Neuronal stem cell (in vitro differentiated cells): ENCODE measurements at regions not wholly inside any gene's neighbourhood (a gene's known extent, or its start where the extent isn't known, plus 50 kb on each side); places are given as distances from the start of the nearest gene placed in this dataset.

Experiments
- DNase-seq: peaks from one replicate; pipeline ENCODE4 v3.0.0-alpha.2; 2013; ENCODE audit warnings: low spot score
- H2AFZ ChIP-seq: one replicate; pipeline ENCODE4 v1.6.1; 2013; ENCODE audit warnings: mild to moderate bottlenecking, low read length, inconsistent platforms
- H2AK5ac ChIP-seq: 2 replicates; pipeline ENCODE4 v1.6.1; 2013; ENCODE audit warnings: low read depth, mild to moderate bottlenecking, inconsistent platforms, low read length, moderate library complexity, mixed read lengths
- H2BK120ac ChIP-seq: 2 replicates; pipeline ENCODE4 v1.6.1; 2013; ENCODE audit warnings: low read depth, mild to moderate bottlenecking, inconsistent platforms, low read length, moderate library complexity, mixed read lengths
- H2BK12ac ChIP-seq: one replicate; pipeline ENCODE4 v1.6.1; 2013; ENCODE audit warnings: low read length, inconsistent platforms
- H2BK15ac ChIP-seq: 2 replicates; pipeline ENCODE4 v1.6.1; 2013; ENCODE audit warnings: mild to moderate bottlenecking, low read length, inconsistent platforms, mixed read lengths
- H2BK5ac ChIP-seq: one replicate; pipeline ENCODE4 v1.6.1; 2013; ENCODE audit warnings: inconsistent platforms, mild to moderate bottlenecking, low read length, moderate library complexity
- H3K14ac ChIP-seq: one replicate; pipeline ENCODE4 v1.6.1; 2013; ENCODE audit warnings: low read length, inconsistent platforms
- H3K18ac ChIP-seq: 2 replicates; pipeline ENCODE4 v1.6.1; 2013; ENCODE audit warnings: low read length, inconsistent platforms
- H3K23ac ChIP-seq: 2 replicates; pipeline ENCODE4 v1.6.1; 2013; ENCODE audit warnings: low read depth, mild to moderate bottlenecking, mixed read lengths, low read length, inconsistent platforms; ENCODE audit not compliant: poor library complexity
- H3K27ac ChIP-seq: replicated peaks from 3 replicates; pipeline ENCODE4 v1.5.1; 2013; ENCODE audit warnings: low read length, inconsistent platforms
- H3K27me3 ChIP-seq, 3 experiments: 2 replicates each; pipeline ENCODE4 v1.6.1; 2013; ENCODE audit warnings: low read length in 3 of 3, mild to moderate bottlenecking in 2 of 3, inconsistent platforms in 1 of 3, low read depth in 1 of 3, mixed read lengths in 1 of 3, moderate library complexity in 1 of 3; ENCODE audit not compliant: control insufficient read depth in 3 of 3, insufficient read depth in 3 of 3
- H3K36me3 ChIP-seq, 2 donors: replicated peaks in 1 of 2; 2 replicates each; pipeline ENCODE4 v1.6.1; 2013; ENCODE audit warnings: low read length in 2 of 2; ENCODE audit not compliant: control insufficient read depth in 2 of 2, insufficient read depth in 2 of 2
- H3K4ac ChIP-seq: 2 replicates; pipeline ENCODE4 v1.6.1; 2013; ENCODE audit warnings: inconsistent platforms, mild to moderate bottlenecking, low read length, moderate library complexity
- H3K4me1 ChIP-seq, 2 donors: 1 replicate in 1 of 2; 2 replicates in 1 of 2; pipeline ENCODE4 v1.6.1; 2013; ENCODE audit warnings: low read length in 2 of 2, low read depth in 1 of 2; ENCODE audit not compliant: control insufficient read depth in 2 of 2, insufficient read depth in 1 of 2
- H3K4me2 ChIP-seq: one replicate; pipeline ENCODE4 v1.6.1; 2013; ENCODE audit warnings: mild to moderate bottlenecking, low read length, inconsistent platforms; ENCODE audit not compliant: insufficient read depth, poor library complexity, severe bottlenecking
- H3K4me3 ChIP-seq, 2 donors: 2 replicates each; pipeline ENCODE4 v1.5.1; 2013; ENCODE audit warnings: low read length in 2 of 2, mild to moderate bottlenecking in 2 of 2, inconsistent platforms in 1 of 2, moderate library complexity in 1 of 2
- H3K79me1 ChIP-seq: one replicate; pipeline ENCODE4 v1.6.1; 2013; ENCODE audit warnings: low read depth, mild to moderate bottlenecking, inconsistent platforms, low read length, moderate library complexity
- H3K9ac ChIP-seq: one replicate; pipeline ENCODE4 v1.6.1; 2013; ENCODE audit warnings: mild to moderate bottlenecking, low read depth, low read length, inconsistent platforms; ENCODE audit not compliant: poor library complexity
- H3K9me3 ChIP-seq, 2 donors: replicated peaks in 1 of 2; 2 replicates each; pipeline versions ENCODE3 to v1.6.1; 2013; ENCODE audit warnings: low read length in 2 of 2, mild to moderate bottlenecking in 2 of 2, inconsistent platforms in 1 of 2, low read depth in 1 of 2, mixed read lengths in 1 of 2, moderate library complexity in 1 of 2; ENCODE audit not compliant: control insufficient read depth in 2 of 2, insufficient read depth in 1 of 2
- H4K8ac ChIP-seq: one replicate; pipeline ENCODE4 v1.6.1; 2013; ENCODE audit warnings: low read depth, mild to moderate bottlenecking, inconsistent platforms, low read length, moderate library complexity
- H4K91ac ChIP-seq: one replicate; pipeline ENCODE4 v1.6.1; 2013; ENCODE audit warnings: low read length, low read depth, mild to moderate bottlenecking, inconsistent platforms; ENCODE audit not compliant: poor library complexity
- WGBS, 2 donors: extraction: QIAGEN DNeasy Blood & Tissue Kit; methylation state at CpG; one replicate each; pipeline ENCODE4 v1.1.7; 2013; ENCODE audit warnings: missing lambda C conversion rate in 2 of 2, mixed read lengths in 1 of 2; ENCODE audit not compliant: insufficient read length in 2 of 2, insufficient replicate concordance in 1 of 2; ENCODE audit errors: extremely low coverage in 2 of 2; 5-methylcytosine and 5-hydroxymethylcytosine counted together

GRCh38 chr11:95671768-95672167 lies 117.8 kb downstream of the FAM76B start:
- Histone ChIP-seq H3K4me2 (no peak overlapping the region), H2BK120ac (no peak overlapping the region), H3K4me3 (no peak overlapping the region), H3K36me3 (no peaks in the 10 kb centered on the region), H3K79me1 (no peaks in the 10 kb centered on the region), H3K4me1 (peaks cover 3 to 7% of the 10 kb centered on the region in 2 donors), H4K8ac (no peak overlapping the region), H3K9me3 (no peaks in the 10 kb centered on the region), H2AK5ac (no peak overlapping the region), H3K23ac (no peak overlapping the region), H2BK15ac (no peak overlapping the region), H2BK12ac (no peak overlapping the region), H3K9ac (no peak overlapping the region), H3K27ac (no peak overlapping the region), H2AFZ (no peak overlapping the region), H3K18ac (no peak overlapping the region), H2BK5ac (no peak overlapping the region), H3K14ac (no peak overlapping the region), H3K27me3 (no peaks in the 10 kb centered on the region), H3K4ac (no peak overlapping the region), H4K91ac (no peak overlapping the region)
- no CpG with 5 or more reads among the region's 2 CpGs for WGBS, 2 donors
- no peak for DNase-seq

- Histone ChIP-seq H2BK120ac (no peak overlapping the region), H3K23ac (no peak overlapping the region), H3K4ac (no peak overlapping the region), H3K4me2 (no peak overlapping the region), H4K8ac (no peak overlapping the region), H3K4me3 (no peak overlapping the region), H3K27ac (no peak overlapping the region), H3K79me1 (no peaks in the 10 kb centered on the region), H3K27me3 (no peaks in the 10 kb centered on the region), H3K9me3 (no peaks in the 10 kb centered on the region), H2BK12ac (no peak overlapping the region), H2BK5ac (no peak overlapping the region), H4K91ac (no peak overlapping the region), H2AFZ (peak overlapping the region; percentile 79), H3K9ac (no peak overlapping the region), H3K18ac (no peak overlapping the region), H2AK5ac (no peak overlapping the region), H3K14ac (no peak overlapping the region), H3K36me3 (no peaks in the 10 kb centered on the region), H2BK15ac (no peak overlapping the region), H3K4me1 (peaks cover 0 to 3% of the 10 kb centered on the region in 2 donors)
- DNase-seq = no peak
- WGBS, 2 donors = no CpG with 5 or more reads among the region's 3 CpGs
Measured at GRCh38 chr11:95668131-95668530, 121.5 kb downstream of the FAM76B start.

GRCh38 chr11:95661162-95661561 lies 128.4 kb downstream of the FAM76B start:
- no peak overlapping the region for H4K8ac ChIP-seq
- H3K4me3 ChIP-seq = no peak overlapping the region
- H2AK5ac ChIP-seq = no peak overlapping the region
- H3K4me1 ChIP-seq = peaks cover 0 to 2% of the 10 kb centered on the region in 2 donors
- no peak overlapping the region for H3K27ac ChIP-seq
- no peak overlapping the region for H3K4me2 ChIP-seq
- no peak overlapping the region for H3K9ac ChIP-seq
- H3K36me3 ChIP-seq = no peaks in the 10 kb centered on the region
- WGBS, 2 donors = no CpG with 5 or more reads among the region's 2 CpGs
- no peak overlapping the region for H2BK120ac ChIP-seq
- H3K23ac ChIP-seq = no peak overlapping the region
- H2BK15ac ChIP-seq = no peak overlapping the region
- H3K14ac ChIP-seq = no peak overlapping the region
- H4K91ac ChIP-seq = no peak overlapping the region
- H3K18ac ChIP-seq = no peak overlapping the region
- no peak overlapping the region for H2BK5ac ChIP-seq
- no peak overlapping the region for H2AFZ ChIP-seq
- no peaks in the 10 kb centered on the region for H3K79me1 ChIP-seq
- H3K9me3 ChIP-seq = peaks cover 0 to 3% of the 10 kb centered on the region in 2 donors
- no peaks in the 10 kb centered on the region for H3K27me3 ChIP-seq
- no peak overlapping the region for H2BK12ac ChIP-seq
- no peak for DNase-seq
- no peak overlapping the region for H3K4ac ChIP-seq

- no peaks in the 10 kb centered on the region for H3K27me3 ChIP-seq
- H3K79me1 ChIP-seq = no peaks in the 10 kb centered on the region
- no peak overlapping the region for H3K9ac ChIP-seq
- no peak overlapping the region for H3K18ac ChIP-seq
- H2AFZ ChIP-seq = peak overlapping the region; percentile 45
- H4K91ac ChIP-seq = no peak overlapping the region
- H2BK12ac ChIP-seq = no peak overlapping the region
- no peak overlapping the region for H4K8ac ChIP-seq
- no peak overlapping the region for H3K4me3 ChIP-seq
- no peak overlapping the region for H3K4ac ChIP-seq
- no peak overlapping the region for H2BK5ac ChIP-seq
- no peak overlapping the region for H2BK120ac ChIP-seq
- H3K23ac ChIP-seq = no peak overlapping the region
- H3K27ac ChIP-seq = no peak overlapping the region
- peaks cover 0 to 3% of the 10 kb centered on the region in 2 donors for H3K9me3 ChIP-seq
- no peak overlapping the region for H2BK15ac ChIP-seq
- no peak overlapping the region for H3K14ac ChIP-seq
- no peak for DNase-seq
- no peaks in the 10 kb centered on the region for H3K36me3 ChIP-seq
- peaks cover 2% of the 10 kb centered on the region in 2 donors for H3K4me1 ChIP-seq
- H2AK5ac ChIP-seq = no peak overlapping the region
- no peak overlapping the region for H3K4me2 ChIP-seq
Measured at GRCh38 chr11:95660038-95660437, 129.5 kb downstream of the FAM76B start.
